Mesenchymal stem cell (in vitro differentiated cells and primary cell): ENCODE measurements at regions not wholly inside any gene's neighbourhood (a gene's known extent, or its start where the extent isn't known, plus 50 kb on each side); places are given as distances from the start of the nearest gene placed in this dataset.
A peak's percentile ranks its signal among the peaks of the same experiment; 100 is the strongest.

Experiments used
- DNase-seq: peaks from one replicate; pipeline ENCODE4 v3.0.0-alpha.2; 2013
- H2AFZ ChIP-seq: one replicate; pipeline ENCODE4 v1.6.1; 2013; ENCODE audit warnings: low read depth, mild to moderate bottlenecking, control low read depth, inconsistent platforms, low read length, moderate library complexity
- H2AK5ac ChIP-seq: 2 replicates; pipeline ENCODE4 v1.6.1; 2013; ENCODE audit warnings: low read length, moderate library complexity, mild to moderate bottlenecking, inconsistent platforms; ENCODE audit not compliant: severe bottlenecking
- H2BK120ac ChIP-seq: one replicate; pipeline ENCODE4 v1.6.1; 2013; ENCODE audit warnings: low read depth, mild to moderate bottlenecking, inconsistent platforms, low read length, moderate library complexity
- H2BK12ac ChIP-seq, 2 experiments: one replicate each; pipeline ENCODE4 v1.6.1; 2013; ENCODE audit warnings: inconsistent platforms in 2 of 2, low read length in 2 of 2, mild to moderate bottlenecking in 2 of 2, moderate library complexity in 2 of 2, control low read depth in 1 of 2
- H2BK15ac ChIP-seq: one replicate; pipeline ENCODE4 v1.6.1; 2013; ENCODE audit warnings: mild to moderate bottlenecking, low read depth, inconsistent platforms; ENCODE audit not compliant: poor library complexity, severe bottlenecking
- H2BK5ac ChIP-seq: 2 replicates; pipeline ENCODE4 v1.6.1; 2013; ENCODE audit warnings: low read depth, mild to moderate bottlenecking, low read length, control low read depth, inconsistent platforms; ENCODE audit not compliant: poor library complexity, severe bottlenecking
- H3K14ac ChIP-seq, 2 experiments: one replicate each; pipeline ENCODE4 v1.6.1; 2013; ENCODE audit warnings: inconsistent platforms in 2 of 2, low read length in 2 of 2, control low read depth in 1 of 2, mild to moderate bottlenecking in 1 of 2, moderate library complexity in 1 of 2
- H3K18ac ChIP-seq, 2 experiments: one replicate each; pipeline ENCODE4 v1.6.1; 2013; ENCODE audit warnings: inconsistent platforms in 2 of 2, low read length in 2 of 2, control low read depth in 1 of 2, low read depth in 1 of 2, mild to moderate bottlenecking in 1 of 2
- H3K23ac ChIP-seq, 2 experiments: one replicate each; pipeline ENCODE4 v1.6.1; 2013; ENCODE audit warnings: inconsistent platforms in 2 of 2, low read length in 2 of 2, mild to moderate bottlenecking in 2 of 2, moderate library complexity in 2 of 2, control low read depth in 1 of 2
- H3K27ac ChIP-seq: 2 replicates; pipeline ENCODE4 v1.5.1; 2013; ENCODE audit warnings: mild to moderate bottlenecking, moderate library complexity, low read length, control low read depth, inconsistent platforms; ENCODE audit not compliant: poor library complexity, severe bottlenecking
- H3K27me3 ChIP-seq, 2 experiments: 2 replicates each; pipeline versions ENCODE4 v1.6.1 to v1.7.0; 2013; ENCODE audit warnings: low read length in 2 of 2, mild to moderate bottlenecking in 2 of 2, moderate library complexity in 2 of 2, control low read depth in 1 of 2, inconsistent platforms in 1 of 2; ENCODE audit not compliant: control insufficient read depth in 1 of 2, insufficient read depth in 1 of 2
- H3K36me3 ChIP-seq, 2 experiments: 2 replicates each; pipeline versions ENCODE4 v1.6.1 to v1.7.0; 2013; ENCODE audit warnings: low read length in 2 of 2, control low read depth in 1 of 2, inconsistent platforms in 1 of 2, low read depth in 1 of 2, mild to moderate bottlenecking in 1 of 2; ENCODE audit not compliant: insufficient read depth in 2 of 2, control insufficient read depth in 1 of 2
- H3K4ac ChIP-seq, 2 experiments: one replicate each; pipeline ENCODE4 v1.6.1; 2013; ENCODE audit warnings: inconsistent platforms in 2 of 2, low read length in 2 of 2, mild to moderate bottlenecking in 2 of 2, moderate library complexity in 2 of 2, control low read depth in 1 of 2, low read depth in 1 of 2
- H3K4me1 ChIP-seq: 2 replicates; pipeline ENCODE4 v1.6.1; 2013; ENCODE audit warnings: low read depth, low read length, control low read depth; ENCODE audit not compliant: control insufficient read depth, insufficient read depth
- H3K4me2 ChIP-seq: 2 replicates; pipeline ENCODE4 v1.6.1; 2013; ENCODE audit warnings: low read length, mild to moderate bottlenecking, inconsistent platforms; ENCODE audit not compliant: poor library complexity, severe bottlenecking
- H3K4me3 ChIP-seq, 2 experiments: 2 replicates each; pipeline versions ENCODE4 v1.5.1 to v1.7.0; 2013; ENCODE audit warnings: low read length in 2 of 2, mild to moderate bottlenecking in 2 of 2, control low read depth in 1 of 2, low read depth in 1 of 2; ENCODE audit not compliant: insufficient read depth in 1 of 2
- H3K79me1 ChIP-seq: replicated peaks from 2 replicates; pipeline ENCODE4 v1.6.1; 2013; ENCODE audit warnings: mild to moderate bottlenecking, control low read depth, low read length, inconsistent platforms; ENCODE audit not compliant: poor library complexity, severe bottlenecking
- H3K9ac ChIP-seq: 2 replicates; pipeline ENCODE4 v1.7.0; 2013; ENCODE audit warnings: mild to moderate bottlenecking, low read length, moderate library complexity
- H3K9me3 ChIP-seq: 2 replicates; pipeline ENCODE4 v1.7.0; 2013; ENCODE audit warnings: mild to moderate bottlenecking, low read length; ENCODE audit not compliant: control insufficient read depth
- H4K8ac ChIP-seq: one replicate; pipeline ENCODE4 v1.6.1; 2013; ENCODE audit warnings: inconsistent platforms, mild to moderate bottlenecking, low read length, moderate library complexity
- H4K91ac ChIP-seq: one replicate; pipeline ENCODE4 v1.6.1; 2013; ENCODE audit warnings: mild to moderate bottlenecking, low read length, inconsistent platforms
- WGBS: methylation state at CpG from one replicate; pipeline ENCODE4 v1.1.7; 2013; ENCODE audit warnings: mixed read lengths; 5-methylcytosine and 5-hydroxymethylcytosine counted together

GRCh38 chr2:12320991-12321641, 395.6 kb upstream of the TRIB2 start:
- 64% methylated on average over 6 of the region's 7 CpGs for WGBS
- peaks cover 11% of the 10 kb centered on the region for H3K4me1 ChIP-seq
- no peak overlapping the region for H3K27ac ChIP-seq
- H3K9ac ChIP-seq, result peak overlapping the region; percentile 56
- H2BK120ac ChIP-seq, result peak overlapping the region; percentile 73
- no peak overlapping the region for H3K4ac ChIP-seq
- H2BK15ac ChIP-seq, result no peak overlapping the region
- H2BK5ac ChIP-seq, result no peak overlapping the region
- no peaks in the 10 kb centered on the region for H3K79me1 ChIP-seq
- H3K18ac ChIP-seq, result peak overlapping the region in 1 of 2 experiments; percentile 38
- peak overlapping the region; percentile 82 to 93 for H2BK12ac ChIP-seq
- H3K9me3 ChIP-seq, result no peaks in the 10 kb centered on the region
- H3K23ac ChIP-seq, result no peak overlapping the region
- H3K27me3 ChIP-seq, result no peaks in the 10 kb centered on the region
- no peak overlapping the region for H3K14ac ChIP-seq
- H2AFZ ChIP-seq, result no peak overlapping the region
- H2AK5ac ChIP-seq, result peak overlapping the region; percentile 80
- peak; percentile 90 for DNase-seq
- no peak overlapping the region for H4K91ac ChIP-seq
- no peak overlapping the region for H4K8ac ChIP-seq
- no peaks in the 10 kb centered on the region for H3K36me3 ChIP-seq
- H3K4me2 ChIP-seq, result no peak overlapping the region
- H3K4me3 ChIP-seq, result no peak overlapping the region

DNA sequence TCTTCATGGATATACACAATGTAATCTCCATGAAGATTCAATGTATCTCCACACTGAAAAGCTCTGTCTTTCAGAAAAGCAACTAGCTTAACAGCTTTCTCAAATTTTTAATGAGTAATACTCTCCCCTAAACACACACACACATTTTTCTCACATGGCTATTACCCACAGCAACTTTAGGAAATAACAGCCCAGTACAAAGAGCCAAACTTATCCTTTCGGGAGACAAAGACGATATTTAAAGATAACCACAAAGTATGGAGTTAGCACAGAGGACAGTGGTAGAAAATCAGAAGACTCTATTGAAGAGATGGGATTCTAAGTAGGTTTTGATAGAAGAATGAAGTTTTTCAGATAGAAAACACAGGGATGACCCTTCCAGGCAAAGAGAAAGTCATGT, 394.9 kb upstream of the TRIB2 start:
- no peak overlapping the region for H2BK5ac ChIP-seq
- no peak overlapping the region for H2BK120ac ChIP-seq
- H4K8ac ChIP-seq, result no peak overlapping the region
- H3K4me1 ChIP-seq, result peaks cover 14% of the 10 kb centered on the region
- H2BK15ac ChIP-seq, result peak overlapping the region; percentile 41
- H3K23ac ChIP-seq, result no peak overlapping the region
- peak overlapping the region in 1 of 2 experiments; percentile 59 for H3K4ac ChIP-seq
- H3K9me3 ChIP-seq, result no peaks in the 10 kb centered on the region
- H3K9ac ChIP-seq, result peak overlapping the region; percentile 56
- H4K91ac ChIP-seq, result no peak overlapping the region
- WGBS, result 91% methylated on average over 2 of the region's 2 CpGs
- no peaks in the 10 kb centered on the region for H3K27me3 ChIP-seq
- no peaks in the 10 kb centered on the region for H3K79me1 ChIP-seq
- no peak overlapping the region for H2AFZ ChIP-seq
- H2BK12ac ChIP-seq, result peak overlapping the region; percentile 4 to 77
- peak; percentile 26 for DNase-seq
- no peak overlapping the region for H3K27ac ChIP-seq
- H3K36me3 ChIP-seq, result no peaks in the 10 kb centered on the region
- no peak overlapping the region for H3K14ac ChIP-seq
- H3K4me2 ChIP-seq, result no peak overlapping the region
- H2AK5ac ChIP-seq, result no peak overlapping the region
- H3K18ac ChIP-seq, result peak overlapping the region in 1 of 2 experiments; percentile 48
- H3K4me3 ChIP-seq, result peak overlapping the region in 1 of 2 experiments; percentile 35

GRCh38 chr2:12325806-12326205, 390.9 kb upstream of the TRIB2 start:
- Histone ChIP-seq H3K23ac (no peak overlapping the region), H3K4me2 (no peak overlapping the region), H4K91ac (no peak overlapping the region), H3K14ac (no peak overlapping the region), H3K79me1 (no peaks in the 10 kb centered on the region), H3K4ac (peak overlapping the region; percentile 54 to 62), H2AK5ac (peak overlapping the region; percentile 57), H2BK5ac (no peak overlapping the region), H2BK120ac (no peak overlapping the region), H3K9me3 (no peaks in the 10 kb centered on the region), H3K36me3 (no peaks in the 10 kb centered on the region), H2BK15ac (peak overlapping the region; percentile 13), H2BK12ac (peak overlapping the region in 1 of 2 experiments; percentile 71), H3K4me3 (no peak overlapping the region), H3K18ac (peak overlapping the region; percentile 13 to 73), H2AFZ (no peak overlapping the region), H3K27ac (no peak overlapping the region), H3K9ac (no peak overlapping the region), H3K27me3 (no peaks in the 10 kb centered on the region), H4K8ac (peak overlapping the region; percentile 89), H3K4me1 (peaks cover 8% of the 10 kb centered on the region)
- 24% methylated on average over 9 of the region's 9 CpGs for WGBS
- peak; percentile 87 for DNase-seq

GRCh38 chr2:12326449-12327190, 390.1 kb upstream of the TRIB2 start:
- Histone ChIP-seq H3K36me3 (no peaks in the 10 kb centered on the region), H2BK15ac (no peak overlapping the region), H3K4me2 (no peak overlapping the region), H3K27ac (no peak overlapping the region), H3K4me1 (peaks cover 5% of the 10 kb centered on the region), H3K18ac (peak overlapping the region; percentile 17 to 94), H3K23ac (no peak overlapping the region), H2AFZ (no peak overlapping the region), H3K9ac (no peak overlapping the region), H3K4me3 (no peak overlapping the region), H4K8ac (peak overlapping the region; percentile 4), H3K14ac (peak overlapping the region in 1 of 2 experiments; percentile 76), H2BK120ac (no peak overlapping the region), H3K9me3 (no peaks in the 10 kb centered on the region), H2AK5ac (peak overlapping the region; percentile 40), H3K27me3 (no peaks in the 10 kb centered on the region), H3K4ac (peak overlapping the region in 1 of 2 experiments; percentile 71), H2BK12ac (peak overlapping the region; percentile 6 to 98), H4K91ac (peak overlapping the region; percentile 53), H3K79me1 (no peaks in the 10 kb centered on the region), H2BK5ac (no peak overlapping the region)
- no peak for DNase-seq
- WGBS, result 88% methylated on average over 12 of the region's 12 CpGs
